Activated CD4-positive, alpha-beta T cell treated with anti-CD3 and anti-CD28 coated beads, Interleukin-2, amount 10 ng/mL, durations not matched to agents 24 days and 14 days (primary cell): ENCODE measurements at regions not wholly inside any gene's neighbourhood (a gene's known extent, or its start where the extent isn't known, plus 50 kb on each side); places are given as distances from the start of the nearest gene placed in this dataset.

Experiments used
- DNase-seq: peaks from one replicate; pipeline ENCODE4 v3.0.0; 2022
- H3K27ac Mint-ChIP-seq: one replicate; pipeline ENCODE4 v1.8.0; 2022; ENCODE audit warnings: mild to moderate bottlenecking, mixed read lengths
- H3K27me3 Mint-ChIP-seq: one replicate; pipeline ENCODE4 v1.8.0; 2022; ENCODE audit warnings: mixed read lengths
- H3K36me3 Mint-ChIP-seq: one replicate; pipeline ENCODE4 v1.8.0; 2022; ENCODE audit warnings: low read depth, mild to moderate bottlenecking, mixed read lengths
- H3K4me1 Mint-ChIP-seq: one replicate; pipeline ENCODE4 v1.8.0; 2021; ENCODE audit warnings: mixed read lengths
- H3K4me3 Mint-ChIP-seq: one replicate; pipeline ENCODE4 v1.8.0; 2022; ENCODE audit warnings: mild to moderate bottlenecking, moderate library complexity, mixed read lengths
- H3K9me3 Mint-ChIP-seq: one replicate; pipeline ENCODE4 v1.8.0; 2021; ENCODE audit warnings: mixed read lengths
- intact Hi-C: fragments of 100-400 bp; cut with micrococcal nuclease; formaldehyde crosslinking; loops from one replicate; pipeline ENCODE4 v1.15.1; 2023

DNA sequence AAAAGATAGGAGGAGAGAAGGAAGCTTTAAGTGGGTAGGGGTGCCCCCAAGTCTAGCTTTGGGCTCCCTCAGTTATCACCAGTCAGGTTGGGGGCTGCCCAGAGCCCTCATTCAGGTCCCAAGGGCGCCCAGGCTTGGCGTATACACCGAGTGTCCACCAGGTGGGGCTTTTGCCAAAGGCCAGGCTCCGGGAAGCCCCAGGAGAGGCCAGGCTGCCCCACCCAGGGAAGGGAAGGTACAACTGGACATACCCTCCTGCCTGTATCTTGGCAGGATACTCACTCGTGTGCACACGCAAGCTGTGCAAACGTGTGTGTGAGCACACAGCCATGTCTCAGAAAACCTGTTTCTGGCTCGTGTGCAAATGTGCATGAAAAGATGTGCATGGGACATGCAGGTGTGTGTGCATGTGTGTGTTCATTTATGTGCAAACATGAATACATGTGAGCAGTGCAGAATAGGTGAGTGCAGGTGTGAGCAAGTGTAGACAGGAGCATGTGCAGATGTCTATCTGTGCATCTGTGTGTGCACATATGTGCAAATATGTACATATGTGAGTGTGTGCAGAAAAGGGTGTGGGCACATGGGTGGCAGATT, 103.9 kb upstream of the MYL2 start:
- H3K27ac Mint-ChIP-seq = no peak overlapping the region
- H3K9me3 Mint-ChIP-seq = no peaks in the 10 kb centered on the region
- intact Hi-C loops = no loop called here
- H3K4me3 Mint-ChIP-seq = no peak overlapping the region
- H3K4me1 Mint-ChIP-seq = peaks cover 2% of the 10 kb centered on the region
- no peaks in the 10 kb centered on the region for H3K36me3 Mint-ChIP-seq
- H3K27me3 Mint-ChIP-seq = peaks cover 30% of the 10 kb centered on the region
- peak; percentile 82 for DNase-seq

DNA sequence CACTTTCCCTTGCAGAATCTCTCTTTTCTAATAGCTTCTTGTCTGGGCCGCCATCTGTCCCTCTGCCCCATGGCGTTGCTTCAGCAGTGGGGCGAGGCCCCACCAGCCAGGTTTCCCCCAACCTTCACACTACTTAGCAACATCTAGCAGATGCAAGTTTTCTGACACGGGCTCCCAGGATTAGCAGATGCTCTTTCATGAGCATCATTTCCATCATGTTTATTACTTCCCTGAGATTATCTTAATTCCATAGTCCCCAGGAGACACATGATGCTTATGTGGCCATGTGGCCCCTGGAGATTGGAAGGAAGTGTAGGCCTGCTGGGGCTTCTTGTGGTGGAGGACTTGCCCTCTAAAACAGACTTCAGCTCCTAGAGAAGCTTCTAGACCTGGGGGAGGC, 102.0 kb upstream of the MYL2 start:
- no peak for DNase-seq
- Mint-ChIP-seq H3K4me1 (peaks cover 2% of the 10 kb centered on the region), H3K9me3 (no peaks in the 10 kb centered on the region), H3K36me3 (no peaks in the 10 kb centered on the region), H3K27ac (no peak overlapping the region), H3K27me3 (peaks cover 23% of the 10 kb centered on the region), H3K4me3 (no peak overlapping the region)
- intact Hi-C loops = loop anchor here (2.0 kb wide), 1 partner anchor 292 kb away; no protein-coding TSS in a partner anchor

DNA sequence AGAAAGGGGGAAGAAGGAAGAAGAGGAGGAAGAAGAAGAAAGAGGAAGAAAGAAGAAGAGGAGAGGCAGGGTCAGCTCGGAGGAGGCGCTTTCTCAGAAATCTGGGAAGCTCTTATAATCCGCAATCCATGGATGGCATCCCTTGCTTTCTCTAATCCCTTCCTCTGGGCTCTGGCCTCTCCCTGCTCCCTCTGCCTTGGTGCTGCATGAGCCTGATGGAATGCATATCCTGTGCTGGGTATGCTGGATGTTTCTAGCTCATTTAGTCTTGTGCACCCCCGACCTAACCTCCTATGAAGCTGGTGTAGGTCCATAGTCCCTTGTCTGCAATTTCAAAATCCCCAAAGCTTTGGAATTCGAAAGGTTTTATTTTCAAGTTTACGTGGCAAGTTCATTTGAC, 94.2 kb upstream of the MYL2 start:
- H3K4me3 Mint-ChIP-seq = no peak overlapping the region
- H3K27ac Mint-ChIP-seq = no peak overlapping the region
- intact Hi-C loops = no loop called here

DNA sequence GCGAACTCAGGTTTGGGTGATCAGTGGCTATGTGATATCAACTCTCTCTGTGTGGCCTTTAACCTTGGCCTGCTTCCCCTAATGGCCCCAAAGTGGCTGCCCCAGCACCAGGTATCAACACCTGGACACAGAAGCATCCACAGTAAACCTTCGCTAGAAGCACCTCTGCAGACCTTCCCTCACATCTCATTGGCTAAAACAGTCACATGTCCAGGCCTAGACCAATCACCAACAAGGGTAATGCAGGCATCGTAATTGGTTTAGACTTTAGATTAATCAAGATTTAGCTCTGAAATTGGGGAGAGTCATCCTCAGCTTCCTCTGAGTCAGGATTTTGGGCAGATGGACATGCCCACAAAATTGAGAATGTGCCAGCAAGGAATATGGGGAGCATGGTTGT, 92.5 kb upstream of the MYL2 start:
- Mint-ChIP-seq H3K27me3 (peaks cover 2% of the 10 kb centered on the region), H3K9me3 (peaks cover 4% of the 10 kb centered on the region), H3K27ac (no peak overlapping the region), H3K4me1 (no peaks in the 10 kb centered on the region), H3K36me3 (no peaks in the 10 kb centered on the region), H3K4me3 (no peak overlapping the region)
- intact Hi-C loops = no loop called here
- DNase-seq = no peak

More for the DNA sequence above, 94.2 kb upstream of the MYL2 start:
- Mint-ChIP-seq H3K27me3 (peaks cover 2% of the 10 kb centered on the region), H3K4me1 (no peaks in the 10 kb centered on the region), H3K9me3 (peaks cover 4% of the 10 kb centered on the region), H3K36me3 (no peaks in the 10 kb centered on the region)
- DNase-seq = no peak

DNA sequence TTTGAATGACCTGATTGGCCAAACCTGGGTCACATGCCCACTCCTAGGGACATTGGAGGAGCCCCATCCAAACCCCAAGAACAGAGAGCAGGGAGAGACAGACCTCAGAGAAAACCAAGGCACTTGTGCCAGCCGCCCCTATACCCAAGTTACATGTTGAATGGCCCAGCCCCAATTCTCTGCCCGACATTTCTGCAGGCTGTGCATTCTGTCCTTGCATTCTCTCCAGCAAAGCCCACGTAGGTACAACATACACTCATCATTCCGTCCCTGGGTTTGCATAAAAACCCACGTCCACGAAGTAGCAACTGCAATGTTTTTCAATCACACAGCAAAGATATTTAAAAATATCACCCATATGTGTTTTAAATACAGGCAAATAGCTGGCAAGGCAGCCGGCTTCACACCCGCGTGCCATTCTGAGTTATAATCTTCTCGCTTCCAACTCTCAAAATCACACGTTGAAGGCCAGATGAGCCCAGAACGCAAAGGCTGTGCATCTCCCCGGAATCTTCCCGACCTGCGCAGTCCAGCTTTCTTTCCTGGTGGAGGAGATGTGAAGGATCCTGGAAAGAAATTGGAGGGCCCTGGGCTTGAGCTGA, 91.7 kb upstream of the MYL2 start:
- Mint-ChIP-seq H3K36me3 (no peaks in the 10 kb centered on the region), H3K27me3 (peaks cover 4% of the 10 kb centered on the region), H3K4me1 (no peaks in the 10 kb centered on the region), H3K27ac (no peak overlapping the region), H3K4me3 (no peak overlapping the region), H3K9me3 (peaks cover 4% of the 10 kb centered on the region)
- intact Hi-C loops = no loop called here
- DNase-seq = no peak

GRCh38 chr12:111010916-111011657, 90.7 kb upstream of the MYL2 start:
- DNase-seq = no peak
- Mint-ChIP-seq H3K36me3 (no peaks in the 10 kb centered on the region), H3K4me3 (no peak overlapping the region), H3K9me3 (peaks cover 4% of the 10 kb centered on the region), H3K27ac (no peak overlapping the region), H3K27me3 (peaks cover 4% of the 10 kb centered on the region), H3K4me1 (no peaks in the 10 kb centered on the region)
- intact Hi-C loops = no loop called here

DNA sequence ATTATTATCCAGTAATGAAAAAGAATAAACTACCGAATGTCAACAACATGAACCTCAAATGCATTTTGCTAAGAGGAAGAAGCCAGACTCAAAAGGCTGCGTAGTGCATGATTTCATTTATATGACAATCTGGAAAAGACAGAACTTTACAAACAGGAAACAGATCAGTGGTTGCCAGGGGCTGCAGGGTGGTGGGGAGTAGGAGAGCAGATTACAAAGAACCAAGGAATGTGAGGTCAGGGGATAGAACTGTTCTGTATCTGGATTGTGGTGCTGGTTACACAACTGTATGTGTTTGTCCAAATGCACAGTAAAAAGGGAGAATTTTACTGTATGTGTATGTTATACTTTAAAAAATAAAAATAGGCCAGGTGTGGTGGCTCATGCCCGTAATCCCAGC, 89.7 kb upstream of the MYL2 start:
- no peak for DNase-seq
- Mint-ChIP-seq H3K4me1 (no peaks in the 10 kb centered on the region), H3K36me3 (no peaks in the 10 kb centered on the region), H3K27ac (no peak overlapping the region), H3K9me3 (peaks cover 4% of the 10 kb centered on the region), H3K27me3 (peaks cover 4% of the 10 kb centered on the region), H3K4me3 (no peak overlapping the region)
- intact Hi-C loops = no loop called here

DNA sequence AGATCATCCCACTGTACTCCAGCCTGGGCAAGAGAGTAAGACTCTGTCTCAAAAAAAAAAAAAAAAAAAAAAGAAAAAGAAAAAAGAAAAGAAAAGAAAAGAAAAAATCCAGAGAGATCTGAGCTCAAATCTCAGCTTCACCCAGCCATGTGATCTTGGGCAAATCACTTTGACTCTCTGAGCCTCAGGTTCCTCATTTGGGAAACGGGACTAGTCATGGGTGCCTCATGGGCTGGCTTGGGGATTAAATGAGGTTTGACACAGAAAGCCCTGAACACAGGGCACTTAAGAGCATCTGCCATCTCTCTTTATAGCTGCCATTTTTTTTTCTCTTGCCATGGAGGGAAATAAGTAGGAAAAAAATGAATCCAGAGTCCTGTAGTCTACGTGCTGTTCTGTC, 86.2 kb upstream of the MYL2 start:
- Mint-ChIP-seq H3K27ac (no peak overlapping the region), H3K9me3 (peaks cover 4% of the 10 kb centered on the region), H3K4me3 (no peak overlapping the region), H3K4me1 (no peaks in the 10 kb centered on the region), H3K27me3 (peaks cover 12% of the 10 kb centered on the region), H3K36me3 (no peaks in the 10 kb centered on the region)
- no peak for DNase-seq
- intact Hi-C loops = no loop called here

GRCh38 chr12:110998971-110999370, 78.6 kb upstream of the MYL2 start:
- H3K27me3 Mint-ChIP-seq = peaks cover 3% of the 10 kb centered on the region
- no peak overlapping the region for H3K4me3 Mint-ChIP-seq
- intact Hi-C loops = no loop called here
- no peak overlapping the region for H3K27ac Mint-ChIP-seq
- DNase-seq = no peak
- peaks cover 7% of the 10 kb centered on the region for H3K9me3 Mint-ChIP-seq
- no peaks in the 10 kb centered on the region for H3K36me3 Mint-ChIP-seq
- no peaks in the 10 kb centered on the region for H3K4me1 Mint-ChIP-seq

DNA sequence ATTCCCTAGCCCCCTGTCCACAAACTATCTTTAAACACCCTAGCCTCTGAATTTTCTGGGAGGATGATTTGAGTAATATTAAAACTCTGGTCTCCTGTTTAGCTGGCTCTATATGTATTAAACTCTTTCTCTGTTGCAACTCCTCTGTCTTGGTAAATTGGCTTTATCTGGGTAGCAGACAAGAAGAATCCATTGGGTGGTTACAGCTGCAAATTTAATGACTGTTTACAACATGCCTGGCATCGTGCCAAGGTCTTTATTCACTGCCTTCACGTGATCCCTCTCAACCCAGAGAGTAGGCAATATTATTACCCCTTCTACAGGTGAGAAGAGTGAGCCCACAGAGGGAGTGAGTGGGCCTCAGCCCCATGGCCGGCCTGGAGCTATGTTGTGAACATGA, 77.8 kb upstream of the MYL2 start:
- Mint-ChIP-seq H3K4me3 (no peak overlapping the region), H3K9me3 (peaks cover 7% of the 10 kb centered on the region), H3K36me3 (no peaks in the 10 kb centered on the region), H3K27ac (no peak overlapping the region), H3K27me3 (peaks cover 2% of the 10 kb centered on the region), H3K4me1 (no peaks in the 10 kb centered on the region)
- intact Hi-C loops = no loop called here
- no peak for DNase-seq

GRCh38 chr12:110996415-110996814, 76.0 kb upstream of the MYL2 start:
- Mint-ChIP-seq H3K27ac (no peak overlapping the region), H3K36me3 (no peaks in the 10 kb centered on the region), H3K27me3 (no peaks in the 10 kb centered on the region), H3K4me1 (no peaks in the 10 kb centered on the region), H3K4me3 (no peak overlapping the region), H3K9me3 (peaks cover 7% of the 10 kb centered on the region)
- DNase-seq = no peak
- intact Hi-C loops = no loop called here

GRCh38 chr12:110995615-110996014, 75.2 kb upstream of the MYL2 start:
- H3K27me3 Mint-ChIP-seq = no peaks in the 10 kb centered on the region
- no peaks in the 10 kb centered on the region for H3K36me3 Mint-ChIP-seq
- no peak overlapping the region for H3K4me3 Mint-ChIP-seq
- no peak for DNase-seq
- H3K9me3 Mint-ChIP-seq = peaks cover 7% of the 10 kb centered on the region
- H3K27ac Mint-ChIP-seq = no peak overlapping the region
- H3K4me1 Mint-ChIP-seq = no peaks in the 10 kb centered on the region
- intact Hi-C loops = no loop called here

- Mint-ChIP-seq H3K36me3 (no peaks in the 10 kb centered on the region), H3K4me3 (no peak overlapping the region), H3K9me3 (peaks cover 7% of the 10 kb centered on the region), H3K27me3 (no peaks in the 10 kb centered on the region), H3K4me1 (no peaks in the 10 kb centered on the region), H3K27ac (no peak overlapping the region)
- intact Hi-C loops = no loop called here
- DNase-seq = no peak
Observed at GRCh38 chr12:110995016-110995415, 74.6 kb upstream of the MYL2 start.

DNA sequence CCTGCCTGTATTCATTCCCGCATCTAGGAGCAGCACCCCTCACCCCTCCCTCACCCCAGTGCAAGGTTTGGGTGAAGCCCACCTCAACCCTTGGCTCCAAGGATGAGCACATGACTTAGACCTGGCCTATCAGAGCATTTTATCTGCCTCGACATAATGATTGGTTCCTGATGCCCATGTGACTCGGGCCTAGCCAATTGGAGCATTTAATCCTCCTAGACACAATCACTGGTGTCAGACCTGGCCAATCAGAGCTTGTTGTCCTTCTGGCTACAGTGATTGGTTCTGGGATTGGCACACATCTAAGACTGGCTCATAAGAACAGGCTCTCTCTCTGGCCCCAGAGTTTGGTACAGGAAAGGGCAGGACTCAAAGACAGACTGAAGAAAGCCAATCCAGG, 73.1 kb upstream of the MYL2 start:
- Mint-ChIP-seq H3K4me3 (no peak overlapping the region), H3K36me3 (no peaks in the 10 kb centered on the region), H3K9me3 (peaks cover 7% of the 10 kb centered on the region), H3K27me3 (no peaks in the 10 kb centered on the region), H3K27ac (no peak overlapping the region), H3K4me1 (no peaks in the 10 kb centered on the region)
- intact Hi-C loops = no loop called here
- DNase-seq = no peak
